MV-4-11 (cell line): ENCODE measurements at regions not wholly inside any gene's neighbourhood (a gene's known extent, or its start where the extent isn't known, plus 50 kb on each side); places are given as distances from the start of the nearest gene placed in this dataset.

Experiments
- DNase-seq: peaks from one replicate; lab custom pipeline; 2025; lab: John Stamatoyannopoulos, UW

DNA sequence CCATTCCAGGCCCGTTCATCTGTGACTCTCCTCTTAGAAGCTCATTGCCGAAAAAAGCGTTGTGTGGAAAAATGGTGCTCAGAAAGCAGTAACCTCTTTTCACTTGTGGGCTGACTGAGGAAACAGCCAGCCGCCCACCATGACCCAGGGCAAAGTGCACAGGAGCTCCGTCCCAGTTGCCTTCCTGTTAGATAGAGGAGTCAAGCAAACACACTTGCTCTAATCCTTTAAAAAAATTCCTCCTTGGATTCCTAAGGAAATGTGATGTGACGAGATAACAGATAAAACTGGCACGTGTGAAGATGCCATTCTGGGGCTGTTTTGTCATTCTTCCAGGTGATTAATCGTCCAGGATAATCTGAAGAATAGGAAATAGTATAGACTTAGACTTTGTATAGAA is 396.8 kb upstream of the DDHD1 start:
- no peak for DNase-seq

DNA sequence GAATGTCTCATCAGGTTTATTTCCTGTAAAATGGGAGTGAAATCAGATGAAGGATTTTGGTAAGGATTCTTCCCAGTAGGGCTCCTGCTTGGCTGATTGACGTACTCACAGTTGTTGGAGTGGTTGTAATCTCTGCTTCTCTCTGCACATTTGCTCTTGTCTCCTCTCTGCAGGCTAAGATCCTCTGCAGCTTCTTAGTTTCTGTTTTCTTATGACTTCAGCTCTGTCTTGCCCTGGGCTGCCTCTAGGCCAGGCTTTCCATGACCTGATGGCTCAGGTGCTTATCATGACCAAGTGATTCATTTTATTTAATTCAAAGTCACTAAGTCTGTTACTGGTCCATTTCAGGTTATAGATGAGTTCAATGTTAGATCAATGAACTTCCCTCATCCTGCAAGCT is 394.5 kb upstream of the DDHD1 start:
- no peak for DNase-seq

DNA sequence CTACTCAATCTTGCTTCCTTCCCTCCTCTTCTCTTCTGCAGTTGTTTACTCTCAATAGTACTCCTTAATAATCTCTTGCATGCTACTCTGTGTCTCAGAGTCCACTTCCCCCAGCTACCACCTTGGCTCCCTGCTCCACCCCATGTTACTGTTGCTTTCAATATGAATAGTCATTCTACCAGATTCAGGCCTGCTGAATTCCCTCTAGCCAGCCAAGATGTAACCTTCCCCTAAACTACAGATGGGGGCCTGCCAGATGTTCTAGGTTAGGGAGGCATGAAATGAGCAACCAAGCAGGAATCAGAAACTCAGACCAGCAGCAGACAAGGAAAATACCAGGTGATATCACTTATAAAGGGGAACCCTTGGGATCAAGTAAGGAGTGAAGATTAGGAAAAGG is 392.1 kb upstream of the DDHD1 start:
- no peak for DNase-seq

DNA sequence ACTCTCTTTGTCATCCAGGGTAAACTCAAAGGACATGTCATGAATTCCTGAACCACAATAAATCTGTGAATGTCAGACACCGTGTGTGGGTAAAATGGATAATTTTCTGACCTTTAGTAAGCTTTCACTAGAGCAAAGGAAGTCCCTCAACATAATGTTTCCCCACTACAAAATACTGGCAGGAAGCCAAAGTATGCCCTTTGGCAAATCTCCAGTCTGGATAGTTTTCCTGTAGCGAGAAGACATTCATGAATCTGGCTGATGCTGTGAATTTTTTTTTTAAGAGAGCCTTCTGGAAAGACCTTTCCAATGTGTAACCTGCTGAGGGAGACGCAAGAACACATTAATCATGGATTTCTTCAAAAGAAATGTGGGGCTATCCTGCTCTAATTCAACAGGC is 389.6 kb upstream of the DDHD1 start:
- no peak for DNase-seq

DNA sequence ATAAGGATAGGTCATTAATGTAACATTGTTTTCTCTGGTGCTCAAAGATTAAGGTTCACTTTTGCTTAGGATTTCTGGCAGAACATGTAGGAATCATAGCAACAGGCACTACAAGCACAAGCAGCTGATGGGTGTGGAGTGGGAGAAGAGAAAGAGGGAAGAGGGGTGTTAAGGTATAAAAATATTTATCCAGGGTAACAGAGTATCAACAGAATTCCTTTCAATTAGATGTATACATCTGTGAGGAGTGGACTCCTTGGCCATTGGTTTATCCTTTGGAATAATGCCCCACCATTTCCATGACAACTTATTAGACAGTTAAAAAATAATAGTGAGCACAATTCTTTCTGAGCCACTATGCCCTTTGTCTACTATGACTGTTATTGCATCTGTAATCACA is 388.3 kb upstream of the DDHD1 start:
- no peak for DNase-seq

DNA sequence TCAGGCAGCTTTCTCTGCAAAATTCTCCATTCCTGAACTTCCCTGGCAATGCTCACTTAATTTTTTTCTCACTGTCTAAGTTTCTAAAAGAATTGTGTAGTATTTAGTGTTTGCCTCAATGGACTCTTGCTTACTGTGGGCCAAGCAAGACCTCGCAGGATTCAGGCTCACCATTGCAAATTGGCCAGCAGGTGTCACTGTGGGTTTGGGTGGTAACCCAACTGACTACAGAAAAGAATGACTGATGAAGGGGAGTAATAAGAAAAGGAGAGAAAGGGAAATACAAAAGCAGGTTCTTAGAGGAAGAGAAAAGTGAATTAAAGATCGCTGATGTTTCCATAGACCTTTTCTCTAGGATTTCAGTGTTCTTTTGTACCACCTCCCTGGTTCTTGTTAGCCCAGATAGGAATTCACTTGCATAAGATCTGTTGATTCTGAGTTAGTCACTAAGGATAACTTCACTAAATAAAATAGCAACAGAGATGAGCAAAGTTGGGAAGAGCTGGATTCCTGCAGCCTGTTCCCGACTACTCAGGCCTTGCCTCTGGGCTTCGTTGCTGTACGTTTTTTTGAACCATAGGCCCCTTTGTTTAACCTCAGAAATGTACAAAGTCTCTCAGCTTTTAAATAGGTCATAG is 386.5 kb upstream of the DDHD1 start:
- DNase-seq: peak; percentile 46

DNA sequence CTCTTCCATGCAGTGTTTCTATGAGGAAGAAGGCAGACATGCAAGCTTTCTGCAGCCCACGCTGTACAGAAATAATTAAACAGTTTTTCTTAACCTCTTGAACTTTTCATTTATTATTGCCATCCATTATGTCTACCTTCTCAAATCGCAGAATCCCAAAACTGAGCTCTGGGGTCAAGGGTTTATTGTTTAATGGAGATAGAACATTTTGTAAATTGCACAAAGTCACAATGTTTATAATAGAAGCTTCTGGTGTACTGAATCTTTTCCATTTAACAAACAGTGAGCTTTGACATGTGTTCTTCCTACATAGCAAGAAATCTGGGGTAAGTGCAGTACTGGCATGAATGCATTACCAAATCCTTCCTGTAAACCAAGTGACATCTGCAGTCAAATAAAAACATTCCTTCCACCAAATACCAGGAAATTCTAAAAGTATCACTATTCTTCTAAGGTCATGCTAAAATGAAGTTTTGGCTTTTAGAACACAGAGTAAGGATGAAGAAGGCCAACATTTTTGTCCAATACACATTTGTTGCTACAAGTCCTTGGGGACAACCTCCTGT is 385.3 kb upstream of the DDHD1 start:
- no peak for DNase-seq

DNA sequence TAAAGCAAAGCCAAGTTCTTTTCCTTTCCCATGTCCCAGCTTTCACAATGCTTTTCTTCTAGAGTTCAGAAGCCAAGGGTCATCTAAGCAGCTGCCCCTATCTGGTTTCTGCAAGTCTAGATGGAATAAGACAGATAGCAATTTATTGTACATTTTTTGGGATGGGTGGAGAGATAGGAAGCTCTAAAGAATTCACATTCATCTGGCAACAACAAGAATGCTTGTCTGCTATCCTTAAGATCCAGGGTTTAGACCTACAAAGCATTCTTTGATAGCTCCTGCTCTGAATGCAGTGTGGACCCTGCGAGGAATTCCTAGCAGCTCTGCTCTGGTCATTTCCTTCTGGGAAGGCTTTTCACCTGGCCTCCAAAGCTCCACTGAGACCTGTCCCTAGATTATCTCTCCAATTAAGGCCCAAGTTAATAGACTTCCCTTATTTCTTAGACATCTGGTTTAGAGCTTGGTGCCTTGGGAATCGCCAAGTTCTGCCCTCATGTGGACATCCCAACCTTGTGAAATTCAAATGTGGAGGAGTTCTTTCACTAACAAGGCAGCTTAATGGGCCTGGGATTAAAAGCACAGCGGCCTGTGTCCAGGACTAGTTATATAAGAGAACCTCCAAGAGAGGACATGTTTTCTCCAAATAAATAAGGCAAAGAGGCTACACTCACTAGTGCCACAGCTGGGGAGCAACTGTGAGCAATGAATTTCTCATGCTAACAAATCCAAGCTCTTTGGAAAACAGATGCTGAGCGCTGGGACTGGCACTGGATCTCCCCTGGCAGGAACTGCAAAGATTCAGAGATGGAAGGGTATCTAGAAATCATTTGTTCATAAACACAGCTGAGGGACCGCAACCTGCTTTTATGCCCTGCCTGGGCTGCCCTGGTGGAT is 384.5 kb upstream of the DDHD1 start:
- no peak for DNase-seq

DNA sequence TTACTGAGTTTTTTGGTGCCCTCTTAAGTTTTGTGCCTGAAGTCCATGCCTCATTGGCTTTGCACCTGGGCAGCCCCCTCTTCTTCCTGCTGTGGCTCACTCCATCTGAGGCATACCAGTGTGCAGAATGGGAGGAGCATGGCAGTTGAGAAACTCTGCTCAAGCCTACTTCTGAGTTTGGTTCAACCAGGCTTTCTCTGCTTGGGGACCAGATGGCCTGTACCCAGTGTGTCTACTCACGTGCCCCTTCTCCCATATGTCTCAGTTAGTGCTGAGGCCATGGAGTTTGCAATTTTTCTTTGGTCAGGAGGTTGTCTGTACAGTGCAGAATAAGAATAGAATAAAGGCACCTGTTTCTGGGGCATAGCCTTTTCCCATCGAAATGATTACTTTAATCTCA is 383.3 kb upstream of the DDHD1 start:
- no peak for DNase-seq

DNA sequence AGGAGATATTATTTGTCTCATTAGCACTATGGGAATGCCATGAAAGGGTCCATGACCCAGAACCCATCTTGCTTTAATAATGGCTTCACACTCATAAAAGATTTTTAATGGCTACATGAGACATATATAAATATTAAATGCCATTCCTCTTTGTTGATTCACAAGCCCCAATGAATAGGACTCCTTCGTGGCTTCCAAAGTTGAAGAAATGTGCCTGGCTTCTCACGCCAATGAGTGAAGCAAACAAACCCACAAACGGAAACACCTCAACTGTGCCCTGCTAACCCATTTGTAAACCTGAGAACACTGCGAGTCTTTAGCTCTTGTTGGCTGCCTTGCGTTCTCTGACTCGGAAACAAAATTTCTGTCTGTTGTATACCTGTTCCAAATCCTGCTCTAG is 381.7 kb upstream of the DDHD1 start:
- no peak for DNase-seq

DNA sequence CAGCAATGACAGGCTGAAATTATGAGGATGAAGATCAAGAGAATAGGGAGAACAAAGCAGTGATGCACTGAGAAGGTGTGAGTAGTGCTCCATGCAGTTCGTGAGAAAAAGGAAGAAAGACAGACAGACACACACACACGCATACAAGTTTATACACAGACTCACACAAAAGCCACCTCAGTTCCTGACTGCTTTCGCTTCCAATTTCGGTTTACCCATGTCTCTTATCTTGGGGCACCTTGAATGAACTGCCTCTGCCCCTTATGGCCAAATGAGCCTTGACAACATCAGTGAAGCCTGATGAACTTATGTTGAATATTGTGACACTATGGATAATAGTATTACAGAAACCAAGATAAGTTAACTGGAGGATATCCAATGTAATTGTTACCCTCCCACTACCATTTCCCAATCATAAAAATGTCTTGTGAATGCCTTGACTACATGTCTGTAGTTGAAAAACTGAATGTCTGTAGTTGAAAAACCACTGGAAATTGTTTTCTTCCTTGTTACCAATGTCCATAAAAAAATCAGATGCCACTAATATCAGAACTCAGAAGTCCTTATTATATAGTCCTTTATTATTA is 380.4 kb upstream of the DDHD1 start:
- DNase-seq: no peak

DNA sequence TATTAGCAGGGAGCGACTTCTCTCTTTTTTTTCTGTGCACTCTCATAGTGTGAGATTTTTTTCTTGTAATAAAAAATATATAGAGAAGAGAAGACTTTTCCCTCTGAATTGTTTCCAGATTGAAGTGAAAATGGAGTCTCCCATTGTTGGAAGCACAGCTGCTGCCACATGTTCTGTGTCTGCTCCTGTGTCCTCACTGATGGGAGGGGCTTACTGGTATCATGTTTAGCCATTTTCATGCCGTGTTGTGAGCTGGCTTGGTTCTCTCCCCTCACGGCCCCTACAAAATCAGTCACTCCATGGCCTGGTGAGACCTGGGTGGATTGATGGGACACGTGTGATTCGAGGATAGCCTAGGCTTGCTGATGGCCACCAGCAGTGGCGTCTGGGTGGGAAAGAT is 379.7 kb upstream of the DDHD1 start:
- no peak for DNase-seq

DNA sequence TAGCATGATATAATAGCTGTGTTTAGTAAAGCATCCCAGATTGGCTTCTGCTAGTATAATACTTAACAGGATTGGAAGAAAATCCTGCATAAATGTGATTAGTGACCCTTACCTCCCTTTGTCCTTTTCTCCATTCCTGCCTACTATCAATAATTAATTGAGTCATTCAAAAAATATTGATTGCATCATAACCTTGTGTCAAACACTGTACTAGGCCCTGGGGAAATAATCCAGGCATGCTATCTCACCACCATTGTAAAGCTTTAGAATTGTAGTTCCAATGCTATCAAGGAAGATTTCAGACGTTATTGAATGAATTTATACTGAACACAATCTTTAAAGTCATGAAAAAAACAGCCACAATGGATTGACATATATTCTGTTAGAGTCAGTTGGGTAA is 378.6 kb upstream of the DDHD1 start:
- DNase-seq: no peak

DNA sequence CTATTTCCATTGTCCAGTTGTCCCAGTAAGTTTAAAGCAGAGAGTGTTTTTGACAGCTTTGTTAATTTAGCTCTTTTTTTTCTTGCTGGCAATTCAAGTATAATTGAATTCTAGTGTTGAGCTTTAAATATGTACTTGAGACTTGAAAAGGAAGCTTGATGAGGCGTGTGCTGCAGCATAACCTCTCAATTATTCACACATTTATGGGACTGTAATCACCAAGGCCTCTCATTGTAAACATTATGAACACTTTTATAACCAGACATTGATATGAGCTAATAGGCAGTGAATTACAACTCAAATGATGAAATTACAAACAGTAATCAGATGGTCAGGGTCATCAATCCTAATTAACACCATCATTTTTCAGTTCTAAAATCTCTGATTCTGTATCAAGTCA is 378.0 kb upstream of the DDHD1 start:
- DNase-seq: no peak

DNA sequence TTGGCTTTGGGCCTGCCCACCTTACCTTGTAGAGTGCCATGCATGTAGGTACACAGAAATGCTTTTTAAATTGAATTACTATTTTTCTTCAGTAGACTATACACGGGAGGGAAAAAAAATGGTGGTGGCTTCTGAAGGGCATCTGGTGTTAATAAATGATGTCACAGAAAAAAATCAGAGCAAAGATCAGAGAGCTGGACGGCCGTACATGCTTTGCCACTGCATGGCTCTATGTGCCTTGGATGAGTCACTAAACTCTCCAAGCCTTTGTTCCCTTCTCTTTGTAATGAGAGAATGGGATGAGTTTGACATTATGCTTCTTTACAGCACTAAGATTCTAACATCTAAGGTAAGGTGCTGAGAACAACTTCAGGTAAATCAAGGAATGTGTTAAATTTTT is 376.4 kb upstream of the DDHD1 start:
- DNase-seq: no peak

DNA sequence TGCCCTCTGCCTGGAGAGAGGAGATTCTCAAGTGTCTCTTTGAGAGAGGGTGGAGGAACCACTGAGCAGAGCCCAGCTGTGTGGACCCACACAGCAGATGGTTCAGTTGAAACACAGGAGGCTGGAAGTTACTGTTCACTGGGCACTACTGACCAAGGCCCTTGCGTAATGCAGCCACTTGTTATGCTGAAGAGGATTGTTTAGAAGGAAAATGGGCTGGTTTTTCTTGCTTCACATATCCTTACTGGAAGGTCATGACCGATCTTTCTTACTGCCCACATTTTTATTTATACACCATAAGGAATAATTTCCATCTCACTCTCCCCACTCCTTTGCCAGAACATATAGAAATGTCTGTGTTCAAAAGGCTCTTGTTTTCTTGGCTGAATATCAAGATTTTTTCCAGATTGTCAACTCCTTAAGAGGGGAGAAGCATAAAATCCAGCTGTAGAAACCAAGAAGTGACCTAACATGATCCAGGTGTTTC is 375.1 kb upstream of the DDHD1 start:
- peak; percentile 78 for DNase-seq

DNA sequence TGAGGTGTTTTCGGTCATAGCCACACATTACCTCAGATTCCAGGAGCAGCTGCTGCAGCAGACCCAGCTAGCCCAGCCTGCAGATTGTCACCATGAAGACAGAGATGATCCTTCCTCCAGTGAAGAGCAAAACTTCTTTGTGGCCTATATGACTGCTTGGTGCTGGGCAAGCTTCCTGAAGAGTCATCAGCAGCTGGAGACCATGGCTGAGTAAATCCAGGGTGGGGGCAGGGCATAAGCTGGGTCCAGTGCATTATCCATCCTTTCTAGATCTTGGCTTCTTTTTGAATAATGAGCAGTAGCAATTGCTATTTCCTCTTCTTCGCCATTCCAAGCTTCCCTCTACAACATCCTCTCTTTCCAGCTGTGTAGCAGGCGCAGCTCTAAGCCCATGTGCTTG is 373.1 kb upstream of the DDHD1 start:
- no peak for DNase-seq

DNA sequence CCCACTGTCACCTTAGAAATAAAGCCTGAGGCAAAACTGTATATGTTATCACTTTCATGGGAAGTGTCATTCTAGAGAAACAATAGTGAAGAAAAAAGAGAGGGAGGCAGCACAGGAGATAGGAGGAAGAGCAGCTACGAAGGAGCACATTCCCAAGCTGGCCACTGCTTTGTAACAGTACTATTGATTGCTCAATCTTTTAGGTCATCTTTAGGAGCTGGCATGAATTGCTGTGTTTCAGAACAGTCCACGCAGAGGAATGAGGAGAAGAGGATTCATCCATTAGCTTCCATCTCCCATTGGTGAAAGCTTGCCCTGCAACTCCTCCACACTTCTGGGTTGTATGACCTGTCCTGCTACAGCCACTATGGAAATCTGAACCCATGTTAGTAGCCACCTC is 372.5 kb upstream of the DDHD1 start:
- no peak for DNase-seq

DNA sequence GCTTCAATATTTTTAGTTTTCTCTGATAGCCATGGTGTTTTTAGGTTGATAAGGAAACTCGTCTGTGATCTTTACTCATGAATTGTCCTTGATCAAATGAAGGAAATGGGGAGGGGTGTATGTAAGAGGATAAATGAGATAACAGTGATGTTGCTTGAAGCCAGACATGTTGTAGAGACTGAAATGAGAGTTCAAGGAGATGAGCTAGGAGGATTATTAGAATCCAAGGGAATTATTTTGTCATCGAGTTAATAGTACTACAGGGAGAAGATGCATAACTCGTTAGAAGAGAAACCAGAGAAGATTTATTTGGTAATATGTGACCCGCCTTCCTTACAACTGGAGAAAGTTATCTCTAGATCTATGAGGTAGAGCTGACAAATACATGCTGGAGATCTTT is 371.3 kb upstream of the DDHD1 start:
- no peak for DNase-seq

DNA sequence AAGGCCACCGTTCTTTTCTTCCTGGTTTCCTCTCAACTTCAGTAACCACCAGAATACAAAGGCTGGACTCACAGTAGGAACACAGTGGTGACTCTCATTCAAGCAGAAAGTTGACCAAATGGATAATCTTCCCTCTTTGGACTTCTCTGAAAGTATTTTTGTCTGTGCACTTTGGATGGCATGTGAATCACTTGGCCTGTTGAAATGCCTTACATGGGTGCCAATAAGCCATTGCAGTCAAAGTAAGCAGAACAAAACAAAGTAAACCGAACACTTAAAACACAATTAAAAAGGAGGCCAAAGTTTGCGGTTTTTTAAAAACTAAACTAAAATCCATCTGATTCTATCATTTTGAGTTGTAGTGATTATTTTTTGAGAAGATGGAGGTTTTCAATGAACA is 370.1 kb upstream of the DDHD1 start:
- DNase-seq: no peak

DNA sequence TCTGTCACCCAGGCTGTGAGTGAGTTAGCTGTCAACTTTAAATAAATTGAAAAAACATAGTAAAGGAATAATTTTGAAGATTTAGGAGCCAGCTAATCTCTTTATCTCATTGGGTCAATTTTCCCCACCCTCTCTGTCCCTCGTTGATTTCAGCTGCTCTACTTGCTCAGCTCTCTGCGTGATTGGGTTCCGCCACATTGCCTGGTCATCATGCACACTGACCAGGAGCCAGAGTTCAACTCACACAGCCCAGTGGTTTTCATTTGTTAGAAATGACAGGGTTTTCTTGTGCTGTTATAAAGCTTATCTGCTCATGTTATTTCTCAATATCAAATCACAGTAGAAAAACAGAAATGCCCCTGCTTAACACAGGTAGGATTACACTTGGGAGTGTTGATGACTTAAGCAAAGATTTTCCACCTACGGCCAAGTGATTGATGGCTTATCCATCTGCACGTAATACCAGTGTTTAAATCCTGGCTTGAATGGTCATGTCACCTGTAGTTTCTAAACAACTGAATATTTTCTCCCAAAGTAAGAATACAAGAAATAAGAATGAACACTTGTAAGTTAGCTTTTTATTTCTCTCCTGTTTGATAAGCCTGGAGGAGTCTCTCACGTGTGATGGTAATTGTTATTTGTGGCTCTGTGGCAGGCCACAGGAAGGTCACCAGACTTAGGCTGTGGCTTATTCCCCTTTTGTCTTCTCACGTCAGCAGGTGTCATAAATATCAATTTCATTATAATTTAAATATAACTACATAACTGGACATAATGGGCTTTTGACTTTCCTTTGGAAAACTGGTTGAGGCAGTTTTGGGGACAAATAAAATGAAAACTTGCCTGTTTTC is 367.2 kb upstream of the DDHD1 start:
- no peak for DNase-seq

DNA sequence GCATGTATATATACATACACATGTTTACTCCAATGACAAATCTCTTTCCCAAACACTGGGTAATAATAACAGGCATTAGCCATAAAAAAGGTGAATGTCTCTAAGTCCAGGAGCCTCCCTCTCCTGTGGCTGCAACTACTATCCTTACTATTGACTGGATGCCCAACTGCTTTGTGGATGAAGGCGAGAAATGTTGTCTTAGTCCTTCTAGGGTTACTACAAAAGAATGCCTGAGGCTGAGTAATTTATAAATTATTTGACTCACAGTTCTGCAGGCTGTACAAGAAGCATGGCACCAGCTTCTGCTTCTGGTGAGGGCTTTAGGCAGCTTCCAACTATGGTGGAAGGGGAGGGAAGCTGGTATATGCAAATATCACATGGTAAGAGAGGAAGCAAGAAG is 366.0 kb upstream of the DDHD1 start:
- no peak for DNase-seq
